ENCODE measurements at regions not wholly inside any gene's neighbourhood (a gene's known extent, or its start where the extent isn't known, plus 50 kb on each side); places are given as distances from the start of the nearest gene placed in this dataset.

GRCh38 chr22:47369431-47370015, 607.1 kb downstream of the TBC1D22A start:
- no peak for TF ChIP-seq POLR2AphosphoS5 (IDR thresholded peaks at IDR 0.05; ENCODE audit: borderline replicate concordance, low read depth, low read length)
- TF ChIP-seq EZH2 (IDR thresholded peaks at IDR 0.05): no peak
